ENCODE measurements at regions not wholly inside any gene's neighbourhood (a gene's known extent, or its start where the extent isn't known, plus 50 kb on each side); places are given as distances from the start of the nearest gene placed in this dataset.
"Not testable (repeated sequence)": the region's sequence is repeated elsewhere in the genome, so short reads cannot be mapped to it uniquely, and the experiment has no call there.

DNA sequence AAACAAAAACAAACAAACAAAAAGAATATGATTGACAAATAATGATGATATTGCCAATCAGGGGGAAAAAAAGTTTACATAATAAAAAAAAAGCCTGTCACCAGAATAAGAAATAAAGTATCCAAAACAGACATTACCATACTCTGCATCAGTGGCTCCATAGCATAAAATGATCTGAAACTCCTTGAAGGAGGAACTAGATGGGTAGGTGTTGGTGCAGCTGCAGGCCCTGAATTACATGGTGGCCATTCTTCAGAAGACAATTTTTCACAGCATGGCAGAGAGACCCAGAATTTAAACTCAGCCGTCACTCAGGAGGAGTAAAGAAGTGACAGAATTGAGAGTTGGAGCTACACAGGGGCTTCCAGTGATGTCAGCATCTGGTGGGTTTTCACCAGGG lies 60.2 kb downstream of the GLUL start:
- DNase-seq, result no peak

DNA sequence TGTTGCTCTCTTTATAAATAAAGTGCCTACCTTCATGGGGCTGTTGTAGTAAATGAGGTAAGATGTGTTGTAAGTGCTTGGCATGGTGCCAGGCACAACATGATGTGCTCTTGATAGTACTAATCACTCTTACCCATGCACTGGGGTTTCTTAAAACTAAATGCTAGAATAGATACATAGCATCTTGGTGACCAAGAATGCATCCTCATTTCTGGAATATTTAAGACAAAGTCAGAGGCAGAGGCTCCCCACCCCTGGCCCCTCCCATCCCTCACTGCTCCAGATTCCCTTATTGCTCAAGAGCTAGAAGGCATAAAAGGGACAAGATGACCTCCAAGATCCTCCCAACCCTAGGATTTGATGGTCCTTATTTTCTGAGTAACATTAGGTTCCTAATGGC lies 61.3 kb downstream of the GLUL start:
- DNase-seq, result peak; percentile 9

- no peak for DNase-seq
These were observed 62.1 kb downstream of the GLUL start for GRCh38 chr1:182329471-182329870.

DNA sequence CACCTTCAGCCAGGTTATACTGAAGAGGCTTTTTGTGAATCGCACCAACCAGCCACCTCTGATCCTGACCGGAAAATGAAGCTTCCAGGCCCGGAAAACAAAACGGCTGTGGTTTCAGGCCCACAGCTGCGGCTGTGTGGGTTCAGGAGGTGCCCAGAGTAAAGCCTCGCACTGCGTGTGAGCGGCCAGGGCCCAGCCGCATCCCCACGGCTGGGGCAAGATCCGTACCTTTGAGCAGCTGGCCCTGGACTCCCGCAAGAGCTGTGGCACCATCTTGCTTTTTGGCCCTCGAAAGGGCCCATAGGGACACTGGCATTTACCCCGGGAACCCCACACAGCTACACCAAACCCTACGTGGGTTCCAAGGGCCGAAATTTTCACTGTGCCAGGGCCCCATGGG lies 63.0 kb downstream of the GLUL start:
- no peak for DNase-seq

DNA sequence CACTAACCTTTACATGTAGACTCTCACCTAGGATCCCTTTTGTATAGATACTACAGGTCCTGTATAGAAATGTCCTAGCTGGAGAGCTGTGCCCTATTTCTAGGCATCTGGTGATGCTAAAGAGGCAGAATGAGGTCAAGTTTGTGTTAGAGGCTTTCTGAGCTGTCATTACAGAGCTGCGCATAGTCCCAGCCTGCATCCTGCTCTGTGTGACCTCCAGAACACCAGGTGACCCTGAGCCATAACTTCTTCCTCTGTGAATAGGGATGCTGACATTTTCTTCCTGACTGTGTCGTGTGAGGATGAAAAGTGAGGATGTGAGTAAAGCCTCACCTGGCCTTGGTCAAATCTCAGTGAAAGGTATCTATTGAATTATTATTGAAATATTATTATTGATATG lies 66.3 kb downstream of the GLUL start:
- DNase-seq, result no peak

- DNase-seq, result not testable (repeated sequence)
These were observed 70.1 kb downstream of the GLUL start for GRCh38 chr1:182321532-182321931.

- DNase-seq, result no peak
These were observed 73.9 kb downstream of the GLUL start for GRCh38 chr1:182317611-182318161.

DNA sequence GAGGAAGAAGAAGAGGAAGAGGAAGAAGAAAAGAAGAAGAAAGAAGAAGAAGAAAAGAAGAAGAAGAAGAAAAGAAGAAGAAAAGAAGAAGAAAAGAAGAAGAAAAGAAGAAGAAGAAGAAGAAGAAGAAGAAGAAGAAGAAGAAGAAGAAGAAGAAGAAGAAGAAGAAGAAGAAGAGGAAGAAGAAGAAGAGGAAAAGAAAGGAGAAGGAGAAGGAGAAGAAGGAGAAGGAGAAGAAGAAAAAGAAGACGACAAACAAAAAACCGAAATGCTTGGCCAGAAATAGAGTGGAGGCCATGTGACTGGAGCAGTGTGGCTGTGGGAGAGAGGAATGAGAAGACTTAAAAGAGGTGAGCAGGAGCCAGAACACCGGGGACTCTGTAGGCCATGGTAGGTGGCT lies 75.1 kb downstream of the GLUL start:
- not testable (repeated sequence) for DNase-seq

- no peak for DNase-seq
These were observed 76.4 kb downstream of the GLUL start for GRCh38 chr1:182315167-182315556.

- DNase-seq, result peak; percentile 3
These were observed 81.8 kb downstream of the GLUL start for GRCh38 chr1:182309631-182310351.

DNA sequence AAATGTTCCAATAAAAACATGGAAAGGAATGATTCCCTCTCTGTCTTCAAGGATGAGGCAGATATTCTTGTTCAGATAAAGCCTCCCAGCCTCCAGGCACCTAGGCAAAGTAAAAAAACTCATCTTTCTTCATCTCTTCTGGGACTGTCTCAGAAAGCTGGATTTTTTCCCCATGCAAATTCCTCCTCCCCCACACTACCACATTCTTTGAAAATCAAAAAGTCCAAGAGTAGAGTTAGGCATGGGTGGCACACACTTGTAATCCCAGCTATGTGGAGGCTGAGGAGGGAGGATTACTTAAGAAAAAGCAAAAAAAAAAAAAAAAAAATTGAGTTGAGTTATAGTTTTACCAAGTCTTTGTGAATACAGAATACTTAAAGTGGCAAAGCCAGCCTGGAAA lies 82.8 kb downstream of the GLUL start:
- peak; percentile 11 for DNase-seq

DNA sequence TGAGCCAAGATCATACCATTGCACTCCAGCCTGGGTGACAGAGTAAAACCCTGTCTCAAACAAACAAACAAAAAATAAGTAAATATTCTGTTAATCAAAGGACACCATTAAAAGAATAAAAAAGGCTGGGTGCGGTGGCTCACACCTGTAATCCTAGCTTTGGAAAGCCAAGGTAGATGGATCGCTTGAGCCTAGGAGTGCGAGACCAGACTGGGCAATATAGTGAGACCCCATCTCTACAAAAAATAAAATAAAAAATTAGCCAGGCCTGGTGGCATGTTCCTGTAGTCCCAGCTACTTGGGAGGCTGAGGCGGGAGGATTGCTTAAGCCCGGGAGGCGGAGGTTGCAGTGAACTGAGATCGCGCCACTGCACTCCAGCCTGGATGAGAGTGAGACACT lies 84.1 kb downstream of the GLUL start:
- not testable (repeated sequence) for DNase-seq

- no peak for DNase-seq
These were observed 85.7 kb downstream of the GLUL start for GRCh38 chr1:182305861-182306260.

DNA sequence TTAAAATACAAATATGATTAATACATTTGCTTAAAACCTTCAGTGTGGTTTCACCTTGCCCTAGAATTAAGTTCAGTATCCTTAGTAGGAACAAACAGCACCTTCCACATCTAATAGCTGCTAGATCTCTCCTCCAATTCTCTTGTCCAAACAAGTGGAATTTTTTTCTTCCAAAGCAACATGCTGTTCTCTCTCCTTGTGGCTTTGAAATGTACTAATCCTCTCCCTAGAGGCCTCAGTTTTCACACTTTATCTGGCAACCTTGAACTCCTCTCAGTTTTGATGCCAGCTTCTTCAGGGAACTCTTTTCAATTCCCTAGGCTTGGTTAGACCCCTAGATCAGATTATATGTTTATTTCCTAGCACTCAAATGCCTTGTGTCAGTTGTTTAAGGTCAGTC lies 87.0 kb downstream of the GLUL start:
- DNase-seq, result no peak

DNA sequence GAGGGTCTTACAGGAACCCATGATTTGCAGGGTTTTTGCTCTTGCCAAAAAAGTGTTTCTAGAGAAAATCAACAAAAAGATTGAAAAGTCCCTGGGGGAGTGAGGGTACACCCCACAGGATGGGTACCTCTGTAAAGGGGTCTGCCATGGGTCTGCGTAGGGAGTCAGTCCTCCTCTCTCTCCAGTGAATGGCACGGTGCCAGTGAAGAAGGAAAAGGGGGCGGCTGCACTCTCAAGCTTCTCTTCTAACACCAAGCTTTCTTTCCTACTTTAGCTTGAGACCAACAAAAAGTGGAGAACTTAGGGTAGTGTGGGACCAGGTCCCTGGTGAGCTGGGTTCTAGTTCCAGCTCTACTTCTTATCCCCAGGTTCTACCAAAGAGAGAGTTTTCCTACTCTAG lies 87.4 kb downstream of the GLUL start:
- DNase-seq, result no peak

DNA sequence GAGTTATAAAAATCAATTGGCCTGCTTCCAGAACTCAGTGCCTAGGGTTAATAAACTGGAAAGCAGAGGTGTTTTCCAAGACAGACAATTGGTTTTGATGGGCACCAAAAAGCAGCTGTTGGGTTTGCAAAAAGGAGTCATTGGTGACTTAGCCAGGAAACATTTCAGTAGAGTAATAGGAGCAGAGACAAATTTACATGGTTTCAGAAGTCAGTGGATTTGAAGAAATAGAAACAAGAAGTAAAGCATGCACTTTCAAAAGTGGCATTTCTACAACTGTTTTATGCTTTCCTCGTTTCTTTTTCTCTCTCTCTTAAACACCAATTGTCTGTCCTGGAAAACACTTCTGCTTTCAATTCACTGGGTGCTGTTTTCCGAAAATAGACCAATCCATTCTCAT lies 87.8 kb downstream of the GLUL start:
- no peak for DNase-seq

GRCh38 chr1:182301467-182302198 lies 90.0 kb downstream of the GLUL start:
- DNase-seq, result no peak

DNA sequence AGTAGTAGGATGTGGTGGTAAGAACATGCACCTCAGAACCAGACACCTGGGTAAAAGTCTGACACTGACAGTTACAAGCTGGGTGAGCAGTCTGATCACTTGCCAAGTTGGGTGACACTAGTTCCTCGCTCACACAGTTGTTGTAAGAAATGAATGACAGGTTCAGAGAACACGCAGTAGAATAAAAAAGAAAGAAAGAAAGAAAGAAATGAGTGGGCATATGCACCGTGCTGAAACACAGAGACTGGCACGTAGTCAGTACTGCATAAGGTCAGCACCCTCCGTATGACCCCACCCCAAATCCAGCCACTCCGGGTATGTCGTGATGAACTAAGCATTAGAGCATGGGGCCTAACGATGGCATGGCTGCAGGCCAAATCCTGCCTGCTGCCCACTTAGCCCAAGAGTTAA lies 90.6 kb downstream of the GLUL start:
- no peak for DNase-seq

DNA sequence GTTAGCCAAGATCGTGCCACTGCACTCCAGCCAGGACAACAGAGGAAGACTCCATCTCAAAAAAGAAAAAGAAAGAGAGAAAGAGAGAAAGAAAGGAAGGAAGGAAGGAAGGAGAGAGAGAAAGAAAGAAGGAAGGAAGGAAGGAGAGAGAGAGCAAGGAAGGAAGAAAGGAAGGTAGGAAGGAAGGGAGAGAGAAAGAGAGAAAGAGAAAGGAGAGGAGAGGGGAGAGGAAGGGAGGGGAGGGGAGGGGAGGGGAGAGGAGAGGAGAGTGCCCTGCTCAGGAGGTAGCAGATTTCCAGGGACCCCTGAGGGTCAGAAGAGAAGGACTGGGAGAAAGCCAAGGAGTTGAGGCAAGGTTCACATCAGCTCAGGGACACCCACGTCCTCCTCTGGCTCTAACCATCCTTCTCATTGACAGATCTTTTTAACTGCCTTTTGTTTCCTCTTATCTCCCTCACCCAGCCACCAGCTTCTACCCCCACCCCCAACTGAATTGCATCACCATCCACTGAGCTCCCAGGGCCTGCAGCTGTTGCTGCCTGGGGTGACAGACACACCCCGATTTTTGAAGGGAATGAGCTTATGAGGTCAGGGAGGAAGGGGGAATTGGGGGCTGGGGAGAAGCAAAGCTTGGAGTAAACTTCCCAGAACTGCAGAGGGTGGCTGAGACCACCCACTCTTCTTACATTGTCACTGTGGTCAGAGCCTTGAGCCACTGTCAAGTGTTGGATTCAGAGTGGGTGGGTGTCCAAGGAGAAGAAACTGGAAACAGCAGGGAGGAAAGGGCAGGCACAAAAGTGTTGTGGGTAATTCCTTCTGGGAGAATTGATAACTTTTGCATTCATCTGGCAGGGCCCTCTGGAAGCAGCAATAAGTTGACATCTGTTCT lies 91.6 kb downstream of the GLUL start:
- no peak for DNase-seq

DNA sequence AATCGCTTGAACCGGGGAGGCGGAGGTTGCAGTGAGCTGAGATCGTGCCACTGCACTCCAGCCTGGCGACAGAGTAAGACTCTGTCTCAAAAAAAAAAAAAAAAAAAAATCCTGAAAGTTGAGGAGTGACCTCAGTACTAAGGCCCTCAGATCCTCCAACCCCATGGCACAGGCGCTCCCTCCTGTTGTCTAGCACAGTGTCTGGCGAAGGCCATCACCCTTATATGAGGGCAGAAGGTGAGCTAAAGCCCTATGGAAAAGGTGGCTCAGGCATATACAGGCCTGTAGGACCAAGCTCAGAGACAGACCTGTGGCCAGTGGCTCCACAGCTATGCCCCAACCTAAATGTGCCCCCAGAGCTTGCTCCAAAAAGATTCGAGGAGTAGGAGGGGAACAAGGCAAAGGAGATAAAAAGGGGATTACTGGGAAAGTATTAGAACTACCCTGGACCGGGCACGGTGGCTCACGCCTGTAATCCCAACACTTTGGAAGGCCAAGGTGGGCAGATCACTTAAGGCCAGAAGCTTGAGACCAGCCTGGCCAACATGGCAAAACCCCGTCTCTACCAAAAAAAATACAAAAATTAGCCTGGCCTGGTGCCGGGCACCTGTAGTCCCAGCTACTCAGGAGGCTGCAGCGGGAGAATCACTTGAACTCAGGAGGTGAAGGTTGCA lies 92.4 kb downstream of the GLUL start:
- DNase-seq, result not testable (repeated sequence)

GRCh38 chr1:182297335-182297734 lies 94.3 kb downstream of the GLUL start:
- DNase-seq, result no peak

GRCh38 chr1:182295697-182296096 lies 95.9 kb downstream of the GLUL start:
- DNase-seq, result no peak

- no peak for DNase-seq
These were observed 98.4 kb downstream of the GLUL start for GRCh38 chr1:182293119-182293589.
